ENCODE measurements at regions not wholly inside any gene's neighbourhood (a gene's known extent, or its start where the extent isn't known, plus 50 kb on each side); places are given as distances from the start of the nearest gene placed in this dataset.

DNA sequence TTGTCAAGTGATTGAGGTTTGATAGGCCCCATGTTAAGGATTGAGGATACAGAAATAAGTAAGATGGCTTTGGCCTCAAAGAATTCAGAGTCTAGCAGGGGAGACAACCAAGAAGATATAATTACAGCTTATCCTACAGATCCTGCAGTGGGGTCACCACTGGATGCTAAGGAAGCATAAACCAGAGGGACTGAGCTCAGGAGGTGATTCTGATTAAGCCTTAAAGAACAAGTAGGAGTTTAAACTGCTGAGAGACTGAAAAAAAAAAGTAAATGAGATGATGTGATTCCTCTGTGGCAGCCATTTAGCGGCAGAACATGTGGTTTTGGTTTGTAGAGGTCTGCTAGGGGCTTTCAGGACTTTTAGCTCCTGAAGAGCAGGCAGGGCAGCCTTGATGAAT is 72.1 kb upstream of the ROPN1 start:
- TF ChIP-seq, protein P1, sequence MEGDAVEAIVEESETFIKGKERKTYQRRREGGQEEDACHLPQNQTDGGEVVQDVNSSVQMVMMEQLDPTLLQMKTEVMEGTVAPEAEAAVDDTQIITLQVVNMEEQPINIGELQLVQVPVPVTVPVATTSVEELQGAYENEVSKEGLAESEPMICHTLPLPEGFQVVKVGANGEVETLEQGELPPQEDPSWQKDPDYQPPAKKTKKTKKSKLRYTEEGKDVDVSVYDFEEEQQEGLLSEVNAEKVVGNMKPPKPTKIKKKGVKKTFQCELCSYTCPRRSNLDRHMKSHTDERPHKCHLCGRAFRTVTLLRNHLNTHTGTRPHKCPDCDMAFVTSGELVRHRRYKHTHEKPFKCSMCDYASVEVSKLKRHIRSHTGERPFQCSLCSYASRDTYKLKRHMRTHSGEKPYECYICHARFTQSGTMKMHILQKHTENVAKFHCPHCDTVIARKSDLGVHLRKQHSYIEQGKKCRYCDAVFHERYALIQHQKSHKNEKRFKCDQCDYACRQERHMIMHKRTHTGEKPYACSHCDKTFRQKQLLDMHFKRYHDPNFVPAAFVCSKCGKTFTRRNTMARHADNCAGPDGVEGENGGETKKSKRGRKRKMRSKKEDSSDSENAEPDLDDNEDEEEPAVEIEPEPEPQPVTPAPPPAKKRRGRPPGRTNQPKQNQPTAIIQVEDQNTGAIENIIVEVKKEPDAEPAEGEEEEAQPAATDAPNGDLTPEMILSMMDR (IDR thresholded peaks at IDR 0.05; ENCODE audit: low read length): no peak
- TF ChIP-seq EZH2 (IDR thresholded peaks at IDR 0.05; ENCODE audit: borderline replicate concordance, low read length): no peak
